Inflammatory macrophage treated with lipopolysaccharide for 1 hour (primary cell): ENCODE measurements at regions not wholly inside any gene's neighbourhood (a gene's known extent, or its start where the extent isn't known, plus 50 kb on each side); places are given as distances from the start of the nearest gene placed in this dataset.

Source experiments
- DNase-seq, 2 donors: peaks; one replicate each; pipeline ENCODE4 v3.0.0-alpha.2; 2020 to 2022

GRCh38 chr14:28055008-28055407, 711.6 kb upstream of the FOXG1 start:
- no peak for DNase-seq

GRCh38 chr14:28057359-28058296, 709.0 kb upstream of the FOXG1 start:
- DNase-seq: peak in 1 of 2 donors; percentile 14

GRCh38 chr14:28059254-28059653, 707.3 kb upstream of the FOXG1 start:
- DNase-seq: no peak

GRCh38 chr14:28061006-28061405, 705.6 kb upstream of the FOXG1 start:
- DNase-seq: no peak

- no peak for DNase-seq
Observed at GRCh38 chr14:28077021-28077420, 689.6 kb upstream of the FOXG1 start.

- DNase-seq: no peak
Observed at GRCh38 chr14:28083389-28083788, 683.2 kb upstream of the FOXG1 start.

GRCh38 chr14:28088125-28088524, 678.5 kb upstream of the FOXG1 start:
- DNase-seq: no peak

GRCh38 chr14:28097585-28097984, 669.0 kb upstream of the FOXG1 start:
- DNase-seq: no peak

GRCh38 chr14:28098856-28099255, 667.7 kb upstream of the FOXG1 start:
- no peak for DNase-seq

GRCh38 chr14:28102001-28102400, 664.6 kb upstream of the FOXG1 start:
- DNase-seq: no peak

GRCh38 chr14:28102814-28103213, 663.8 kb upstream of the FOXG1 start:
- no peak for DNase-seq

- DNase-seq: no peak
Observed at GRCh38 chr14:28113311-28113710, 653.3 kb upstream of the FOXG1 start.

- DNase-seq: no peak
Observed at GRCh38 chr14:28116716-28117115, 649.9 kb upstream of the FOXG1 start.

GRCh38 chr14:28119849-28120248, 646.7 kb upstream of the FOXG1 start:
- no peak for DNase-seq

GRCh38 chr14:28120391-28120790, 646.2 kb upstream of the FOXG1 start:
- DNase-seq: no peak

- DNase-seq: no peak
Observed at GRCh38 chr14:28121512-28122297, 644.9 kb upstream of the FOXG1 start.

GRCh38 chr14:28130610-28131284, 635.8 kb upstream of the FOXG1 start:
- no peak for DNase-seq

GRCh38 chr14:28138341-28138740, 628.2 kb upstream of the FOXG1 start:
- no peak for DNase-seq

GRCh38 chr14:28141662-28142061, 624.9 kb upstream of the FOXG1 start:
- DNase-seq: no peak

GRCh38 chr14:28142400-28143015, 624.1 kb upstream of the FOXG1 start:
- DNase-seq: no peak

- no peak for DNase-seq
Observed at GRCh38 chr14:28143316-28143715, 623.3 kb upstream of the FOXG1 start.

- no peak for DNase-seq
Observed at GRCh38 chr14:28151926-28152325, 614.7 kb upstream of the FOXG1 start.
